ENCODE measurements at regions not wholly inside any gene's neighbourhood (a gene's known extent, or its start where the extent isn't known, plus 50 kb on each side); places are given as distances from the start of the nearest gene placed in this dataset.

DNA sequence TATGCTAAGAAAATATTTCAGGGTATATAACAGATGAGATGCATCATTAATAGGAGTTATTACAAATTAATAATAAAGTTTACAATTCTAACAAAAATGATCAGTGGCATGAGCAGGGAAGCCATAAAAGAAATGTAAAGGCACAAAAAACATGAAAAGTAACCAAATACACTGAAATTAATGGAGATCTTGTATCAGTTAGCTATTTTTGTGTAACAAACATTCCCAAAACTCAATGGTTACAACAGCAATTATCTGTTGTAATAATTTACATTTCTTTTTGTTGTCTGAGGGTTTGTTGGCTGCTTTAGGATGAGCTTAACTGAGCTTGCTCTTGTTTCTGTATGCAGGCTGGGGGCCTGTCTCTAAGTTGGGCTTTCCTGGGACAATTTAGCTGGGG is 104.3 kb upstream of the AHI1 start:
- TF ChIP-seq, protein P1, sequence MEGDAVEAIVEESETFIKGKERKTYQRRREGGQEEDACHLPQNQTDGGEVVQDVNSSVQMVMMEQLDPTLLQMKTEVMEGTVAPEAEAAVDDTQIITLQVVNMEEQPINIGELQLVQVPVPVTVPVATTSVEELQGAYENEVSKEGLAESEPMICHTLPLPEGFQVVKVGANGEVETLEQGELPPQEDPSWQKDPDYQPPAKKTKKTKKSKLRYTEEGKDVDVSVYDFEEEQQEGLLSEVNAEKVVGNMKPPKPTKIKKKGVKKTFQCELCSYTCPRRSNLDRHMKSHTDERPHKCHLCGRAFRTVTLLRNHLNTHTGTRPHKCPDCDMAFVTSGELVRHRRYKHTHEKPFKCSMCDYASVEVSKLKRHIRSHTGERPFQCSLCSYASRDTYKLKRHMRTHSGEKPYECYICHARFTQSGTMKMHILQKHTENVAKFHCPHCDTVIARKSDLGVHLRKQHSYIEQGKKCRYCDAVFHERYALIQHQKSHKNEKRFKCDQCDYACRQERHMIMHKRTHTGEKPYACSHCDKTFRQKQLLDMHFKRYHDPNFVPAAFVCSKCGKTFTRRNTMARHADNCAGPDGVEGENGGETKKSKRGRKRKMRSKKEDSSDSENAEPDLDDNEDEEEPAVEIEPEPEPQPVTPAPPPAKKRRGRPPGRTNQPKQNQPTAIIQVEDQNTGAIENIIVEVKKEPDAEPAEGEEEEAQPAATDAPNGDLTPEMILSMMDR (IDR thresholded peaks at IDR 0.05): no peak
- TF ChIP-seq EZH2 (IDR thresholded peaks at IDR 0.05; ENCODE audit: borderline replicate concordance, insufficient read depth, low read depth, low read length, poor library complexity, severe bottlenecking): no peak

Data from B cell (primary cell).